NCI-H146 (cell line): ENCODE measurements at regions not wholly inside any gene's neighbourhood (a gene's known extent, or its start where the extent isn't known, plus 50 kb on each side); places are given as distances from the start of the nearest gene placed in this dataset.
"Not testable (repeated sequence)": the region's sequence is repeated elsewhere in the genome, so short reads cannot be mapped to it uniquely, and the experiment has no call there.

ENCODE experiments used
- DNase-seq: peaks from one replicate; lab custom pipeline; 2025; lab: John Stamatoyannopoulos, UW

GRCh38 chr14:94827711-94828447 is 58.0 kb upstream of the GSC start:
- DNase-seq: no peak

GRCh38 chr14:94826774-94827173 is 56.9 kb upstream of the GSC start:
- no peak for DNase-seq

- no peak for DNase-seq
These were observed 53.8 kb upstream of the GSC start for GRCh38 chr14:94823556-94824341.

- DNase-seq: no peak
These were observed 51.8 kb upstream of the GSC start for GRCh38 chr14:94821705-94822104.

DNA sequence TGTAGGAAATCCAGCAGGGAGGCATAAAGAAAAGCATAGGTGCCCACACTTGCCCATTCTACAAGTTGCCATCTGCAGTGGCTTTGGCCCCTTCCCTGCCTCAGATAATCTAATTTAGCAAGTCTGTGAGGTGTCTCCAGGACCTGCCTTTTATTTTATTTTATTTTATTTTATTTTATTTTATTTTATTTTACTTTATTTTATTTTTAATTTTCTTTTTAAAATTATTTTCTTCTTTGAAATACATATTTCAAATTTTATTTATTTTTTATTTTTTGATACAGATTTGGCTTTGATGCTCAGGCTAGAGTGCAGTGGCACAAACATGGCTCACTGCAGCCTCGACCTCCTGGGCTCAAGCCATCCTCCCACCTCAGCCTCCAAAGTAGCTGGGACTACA is 51.0 kb upstream of the GSC start:
- not testable (repeated sequence) for DNase-seq
